ENCODE measurements at regions not wholly inside any gene's neighbourhood (a gene's known extent, or its start where the extent isn't known, plus 50 kb on each side); places are given as distances from the start of the nearest gene placed in this dataset.

DNA sequence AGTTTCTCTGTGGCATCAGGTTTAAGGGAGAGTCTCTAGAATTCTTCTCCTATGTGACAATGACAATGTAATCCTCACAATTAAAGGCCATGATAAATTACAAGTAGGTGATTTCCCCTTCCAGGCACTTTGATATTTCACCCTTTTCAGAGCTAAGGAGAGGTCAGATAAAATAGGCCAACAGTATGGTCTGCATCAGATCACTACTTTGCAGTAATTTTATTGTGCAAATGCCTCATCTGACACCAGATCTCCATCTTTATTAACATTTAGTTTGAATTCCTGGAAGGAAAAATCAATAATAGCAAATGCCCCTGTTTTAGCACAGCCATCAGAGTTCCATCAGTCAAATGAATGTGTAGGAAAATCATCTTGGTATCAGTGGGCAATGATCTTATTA is 72.8 kb upstream of the RAB27B start:
- TF ChIP-seq EZH2 (IDR thresholded peaks at IDR 0.05; ENCODE audit: borderline replicate concordance) (no peak), EZH2phosphoT487 (IDR thresholded peaks at IDR 0.05; ENCODE audit: low read depth, severe bottlenecking, unreplicated experiment) (no peak)
- TF ChIP-seq, protein P1, sequence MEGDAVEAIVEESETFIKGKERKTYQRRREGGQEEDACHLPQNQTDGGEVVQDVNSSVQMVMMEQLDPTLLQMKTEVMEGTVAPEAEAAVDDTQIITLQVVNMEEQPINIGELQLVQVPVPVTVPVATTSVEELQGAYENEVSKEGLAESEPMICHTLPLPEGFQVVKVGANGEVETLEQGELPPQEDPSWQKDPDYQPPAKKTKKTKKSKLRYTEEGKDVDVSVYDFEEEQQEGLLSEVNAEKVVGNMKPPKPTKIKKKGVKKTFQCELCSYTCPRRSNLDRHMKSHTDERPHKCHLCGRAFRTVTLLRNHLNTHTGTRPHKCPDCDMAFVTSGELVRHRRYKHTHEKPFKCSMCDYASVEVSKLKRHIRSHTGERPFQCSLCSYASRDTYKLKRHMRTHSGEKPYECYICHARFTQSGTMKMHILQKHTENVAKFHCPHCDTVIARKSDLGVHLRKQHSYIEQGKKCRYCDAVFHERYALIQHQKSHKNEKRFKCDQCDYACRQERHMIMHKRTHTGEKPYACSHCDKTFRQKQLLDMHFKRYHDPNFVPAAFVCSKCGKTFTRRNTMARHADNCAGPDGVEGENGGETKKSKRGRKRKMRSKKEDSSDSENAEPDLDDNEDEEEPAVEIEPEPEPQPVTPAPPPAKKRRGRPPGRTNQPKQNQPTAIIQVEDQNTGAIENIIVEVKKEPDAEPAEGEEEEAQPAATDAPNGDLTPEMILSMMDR (IDR thresholded peaks at IDR 0.05; ENCODE audit: poor library complexity) = no peak
- no peak overlapping the region for H3K4me3 ChIP-seq
- no peak for DNase-seq (ENCODE audit: low spot score)
- H3K4me1 ChIP-seq (ENCODE audit: insufficient read depth) = peaks cover 13% of the 10 kb centered on the region
- no peak overlapping the region for H2AFZ ChIP-seq
- H3K4me2 ChIP-seq = no peak overlapping the region
- H3K27ac ChIP-seq = no peak overlapping the region
- no peaks in the 10 kb centered on the region for H3K9me2 ChIP-seq (replicated peaks; ENCODE audit: insufficient read depth)
- H3K27me3 ChIP-seq = no peaks in the 10 kb centered on the region
- H3K9me3 ChIP-seq (ENCODE audit: low read depth) = no peaks in the 10 kb centered on the region
- no peaks in the 10 kb centered on the region for H3K36me3 ChIP-seq (replicated peaks; ENCODE audit: insufficient read depth, low read depth)
- H4K20me1 ChIP-seq (ENCODE audit: insufficient read depth, poor library complexity, severe bottlenecking) = no peaks in the 10 kb centered on the region
- H3K79me2 ChIP-seq = no peaks in the 10 kb centered on the region

DNA sequence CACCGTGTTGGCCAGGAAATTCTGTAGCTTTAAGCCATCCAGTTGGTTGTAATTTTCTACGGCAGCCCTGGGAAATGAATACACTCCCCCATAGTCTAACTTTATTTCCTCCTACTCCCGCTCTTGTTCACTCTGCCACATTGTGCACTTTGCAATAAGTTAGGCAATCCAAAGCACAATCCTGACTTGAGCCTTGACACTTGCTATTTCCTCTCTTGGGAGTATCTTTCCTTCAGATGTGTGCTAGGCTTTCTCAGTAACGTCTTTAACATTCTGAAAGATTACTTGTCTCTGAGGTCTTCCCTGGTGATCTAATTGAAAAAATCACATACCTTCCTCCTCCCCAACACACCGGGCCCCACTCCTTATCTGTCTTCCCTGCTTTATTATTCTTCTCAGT is 65.9 kb upstream of the RAB27B start:
- H3K9me3 ChIP-seq (ENCODE audit: low read depth) = no peaks in the 10 kb centered on the region
- H3K27me3 ChIP-seq = no peaks in the 10 kb centered on the region
- H3K27ac ChIP-seq = peak overlapping the region; percentile 93
- DNase-seq (ENCODE audit: low spot score) = peak; percentile 12
- H3K4me1 ChIP-seq (ENCODE audit: insufficient read depth) = peaks cover 47% of the 10 kb centered on the region
- H3K9me2 ChIP-seq (replicated peaks; ENCODE audit: insufficient read depth) = no peaks in the 10 kb centered on the region
- peak overlapping the region; percentile 42 for H3K4me2 ChIP-seq
- peak overlapping the region; percentile 27 for H2AFZ ChIP-seq
- 52% methylated on average over 5 of the region's 5 CpGs for WGBS (ENCODE audit: low lambda C conversion rate, missing lambda C conversion rate)
- H3K4me3 ChIP-seq = no peak overlapping the region
- H3K36me3 ChIP-seq (replicated peaks; ENCODE audit: insufficient read depth, low read depth) = no peaks in the 10 kb centered on the region
- no peaks in the 10 kb centered on the region for H4K20me1 ChIP-seq (ENCODE audit: insufficient read depth, poor library complexity, severe bottlenecking)
- TF ChIP-seq EZH2phosphoT487 (IDR thresholded peaks at IDR 0.05; ENCODE audit: low read depth, severe bottlenecking, unreplicated experiment) (no peak), EZH2 (IDR thresholded peaks at IDR 0.05; ENCODE audit: borderline replicate concordance) (no peak)
- TF ChIP-seq, protein P1 (IDR thresholded peaks at IDR 0.05; ENCODE audit: poor library complexity) = no peak
- no peaks in the 10 kb centered on the region for H3K79me2 ChIP-seq

DNA sequence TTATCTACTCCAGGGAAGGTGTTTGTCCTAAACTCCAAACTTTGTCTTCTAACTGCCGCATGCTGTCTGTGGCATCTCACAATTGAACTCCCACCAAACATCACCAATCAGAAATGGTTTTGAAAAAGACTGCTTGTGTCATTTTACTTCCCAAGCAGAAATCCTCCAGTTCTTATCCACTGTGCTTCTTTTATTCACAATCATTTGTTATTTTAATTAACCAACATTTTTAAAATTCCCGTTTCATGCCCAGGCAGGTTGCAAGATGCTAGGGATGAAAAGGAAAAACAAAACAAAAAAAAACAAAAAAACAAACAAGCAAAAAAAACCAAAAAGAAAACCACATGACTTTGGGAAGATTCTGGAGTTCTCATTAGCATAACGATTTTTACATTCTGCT is 63.5 kb upstream of the RAB27B start:
- Histone ChIP-seq H3K9me2 (replicated peaks; ENCODE audit: insufficient read depth) (no peaks in the 10 kb centered on the region), H3K27me3 (no peaks in the 10 kb centered on the region), H3K4me1 (ENCODE audit: insufficient read depth) (peaks cover 60% of the 10 kb centered on the region), H3K9me3 (ENCODE audit: low read depth) (no peaks in the 10 kb centered on the region), H3K36me3 (replicated peaks; ENCODE audit: insufficient read depth, low read depth) (no peaks in the 10 kb centered on the region), H4K20me1 (ENCODE audit: insufficient read depth, poor library complexity, severe bottlenecking) (no peaks in the 10 kb centered on the region), H3K27ac (peak overlapping the region; percentile 93), H2AFZ (no peak overlapping the region), H3K4me3 (no peak overlapping the region), H3K79me2 (no peaks in the 10 kb centered on the region), H3K4me2 (no peak overlapping the region)
- TF ChIP-seq, protein P1 (IDR thresholded peaks at IDR 0.05; ENCODE audit: poor library complexity) = no peak
- TF ChIP-seq EZH2phosphoT487 (IDR thresholded peaks at IDR 0.05; ENCODE audit: low read depth, severe bottlenecking, unreplicated experiment) = no peak
- WGBS (ENCODE audit: low lambda C conversion rate, missing lambda C conversion rate) = 90% methylated on average over 3 of the region's 3 CpGs
- DNase-seq (ENCODE audit: low spot score) = no peak

Measured in hepatocyte (in vitro differentiated cells).